GM19193 (cell line): ENCODE measurements at regions not wholly inside any gene's neighbourhood (a gene's known extent, or its start where the extent isn't known, plus 50 kb on each side); places are given as distances from the start of the nearest gene placed in this dataset.

ENCODE experiments used
- POLR2A ChIP-seq: IDR thresholded peaks from 4 replicates; pipeline ENCODE4 v1.6.1; 2011; ENCODE audit not compliant: insufficient read depth, insufficient read length; ENCODE audit errors: extremely low read depth

DNA sequence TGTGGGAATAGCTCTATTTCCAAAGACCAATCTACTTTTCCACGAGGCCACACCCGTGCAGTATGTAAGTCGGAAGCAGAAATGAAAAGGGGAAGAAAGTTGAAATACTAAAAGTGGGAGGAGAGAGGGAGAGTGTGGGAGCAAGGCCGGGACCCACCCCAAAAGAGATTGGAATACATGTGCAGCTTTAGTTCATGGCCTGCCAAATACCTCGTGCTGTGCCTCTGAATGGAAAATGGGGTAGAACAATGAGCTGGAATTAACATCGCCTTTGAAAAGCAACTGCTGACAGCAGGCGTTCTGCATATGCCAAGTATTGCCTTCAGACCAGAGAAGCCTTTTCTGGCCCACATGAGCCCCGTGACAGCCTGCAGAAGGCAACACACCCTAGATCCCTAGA is 155.6 kb downstream of the CD83 start:
- TF ChIP-seq POLR2A: no peak

DNA sequence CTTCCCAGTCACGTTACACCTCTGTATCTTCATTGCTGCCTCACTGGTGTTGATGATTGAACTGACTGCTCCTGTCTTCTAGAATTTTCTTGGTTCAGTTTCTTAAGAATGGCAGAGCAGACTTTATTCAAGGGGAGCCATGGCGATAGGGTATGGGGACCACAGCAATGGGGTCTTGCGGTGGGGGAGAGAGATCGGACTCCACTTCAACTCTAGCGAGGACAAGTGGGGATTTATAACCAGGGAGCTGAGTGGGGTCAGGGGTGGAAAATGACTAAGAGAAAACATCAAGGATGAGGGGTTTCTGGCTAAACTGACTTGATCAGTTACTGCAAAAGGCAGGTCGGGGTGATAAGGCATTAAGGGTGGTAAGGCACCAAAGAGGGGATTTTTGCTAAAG is 156.4 kb downstream of the CD83 start:
- TF ChIP-seq POLR2A: no peak

DNA sequence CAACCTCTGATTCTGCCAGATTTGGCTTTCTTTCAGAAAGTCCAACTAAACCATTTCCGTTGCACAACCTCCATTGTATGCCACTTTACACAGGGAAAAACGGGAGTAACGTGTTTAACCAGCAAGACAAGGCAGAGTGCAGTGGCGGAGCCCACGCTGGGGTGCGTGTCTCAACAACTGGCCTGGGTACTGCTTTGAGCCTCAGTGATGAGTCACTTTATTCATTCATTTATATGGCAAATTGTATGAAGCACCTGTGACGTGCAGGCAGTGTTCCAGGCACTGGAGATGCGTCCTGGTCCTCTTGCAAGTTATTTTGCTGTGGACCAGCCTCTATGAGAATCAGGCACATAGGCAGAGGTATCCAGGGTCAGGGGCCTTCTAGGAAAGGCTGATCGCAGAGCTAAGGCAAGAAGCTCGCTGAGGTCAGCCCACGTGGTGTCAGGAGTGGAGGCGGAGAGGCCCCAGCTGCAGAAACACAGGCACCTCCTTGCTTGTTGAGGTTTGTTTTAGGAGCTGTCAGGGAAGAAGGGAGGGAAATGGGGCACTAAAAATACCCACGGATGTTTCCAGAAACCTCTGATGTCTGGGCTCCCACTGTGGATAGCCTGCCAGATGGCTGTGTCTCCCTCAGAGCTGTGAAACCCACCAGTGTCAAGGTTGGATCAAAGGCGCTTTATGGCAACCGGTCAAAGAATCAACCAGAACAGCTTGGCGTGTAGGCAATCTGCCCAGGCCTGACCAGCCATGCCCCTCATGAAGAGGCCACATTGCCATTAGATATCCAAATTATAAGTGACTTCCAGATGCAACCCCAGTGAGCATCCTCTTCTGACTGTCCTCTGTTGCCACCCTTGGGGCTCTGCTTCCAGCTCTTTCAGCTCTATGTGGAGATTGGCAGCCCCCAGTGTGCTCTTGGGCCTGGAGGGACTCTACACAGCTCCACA is 157.2 kb downstream of the CD83 start:
- no peak for TF ChIP-seq POLR2A

DNA sequence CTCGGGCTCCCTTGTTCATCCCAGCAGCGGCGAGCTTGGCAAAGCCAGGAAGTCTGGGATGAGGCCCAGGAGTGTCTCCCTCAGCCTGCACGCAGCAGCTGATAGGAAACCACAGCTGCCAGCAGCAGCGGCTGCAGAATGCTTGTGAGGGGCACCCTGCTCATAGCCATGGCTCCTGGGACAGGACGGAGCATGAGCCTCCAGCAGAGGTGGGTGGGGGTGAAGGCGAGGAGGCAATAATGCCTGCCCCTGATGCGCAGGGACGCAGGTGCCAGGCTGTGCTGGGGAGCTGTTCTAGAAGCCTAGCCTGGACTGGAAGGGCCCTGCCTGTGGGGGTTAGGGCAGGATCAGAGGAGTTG is 157.9 kb downstream of the CD83 start:
- TF ChIP-seq POLR2A: no peak

DNA sequence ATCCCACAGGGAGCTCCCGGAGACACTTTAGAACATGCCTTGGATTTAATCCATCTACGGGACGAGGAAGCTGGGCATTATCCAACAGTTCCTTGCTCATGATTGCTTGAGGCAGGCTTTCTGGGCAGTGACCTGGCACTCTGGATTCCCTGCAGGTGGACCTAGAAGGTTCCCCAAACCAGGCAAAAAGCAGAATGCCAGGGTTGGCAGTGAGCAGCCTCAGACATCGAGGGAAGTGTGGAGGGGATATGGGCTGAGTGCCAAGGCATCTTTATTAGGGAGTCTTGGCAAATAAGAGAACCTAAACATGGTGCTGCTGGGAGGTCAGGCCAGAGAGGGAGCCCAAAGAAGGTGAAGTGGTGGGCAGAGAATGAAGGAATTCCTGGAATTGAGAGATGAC is 158.5 kb downstream of the CD83 start:
- TF ChIP-seq POLR2A: no peak

DNA sequence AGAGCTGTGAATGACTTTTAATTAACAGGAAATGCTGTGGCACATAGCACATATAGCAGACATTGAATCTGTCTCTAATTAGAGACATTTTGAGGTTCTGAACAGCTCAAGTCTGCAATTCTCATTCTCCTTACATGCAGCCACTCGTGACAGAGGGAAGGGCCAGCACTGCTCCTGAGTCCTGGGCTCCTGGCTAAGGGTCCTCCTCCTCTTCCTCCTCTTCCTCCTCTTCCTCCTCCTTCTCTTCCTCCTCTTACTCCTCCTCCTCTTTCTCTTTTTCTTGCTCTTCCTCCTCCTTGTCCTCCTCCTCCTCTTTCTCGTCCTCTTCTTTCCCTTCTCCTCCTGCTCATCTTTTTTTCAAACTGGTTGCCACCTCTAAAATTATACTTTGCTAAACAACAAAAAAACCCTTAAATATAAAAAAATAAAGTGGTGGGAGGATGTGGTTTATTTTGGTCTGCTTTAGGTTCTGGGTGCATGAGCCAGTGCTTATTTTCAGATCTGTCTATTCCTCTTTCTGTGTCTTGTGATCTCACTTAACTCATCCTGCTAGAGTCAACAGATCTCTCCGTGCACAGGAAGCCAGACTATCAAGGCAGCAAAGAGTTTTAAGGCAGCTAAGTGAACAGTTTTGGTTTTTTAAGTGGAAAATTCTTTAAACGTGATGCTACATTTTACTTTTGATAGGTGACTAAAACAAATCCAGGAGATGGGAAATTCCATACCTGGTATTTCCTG is 159.3 kb downstream of the CD83 start:
- no peak for TF ChIP-seq POLR2A

DNA sequence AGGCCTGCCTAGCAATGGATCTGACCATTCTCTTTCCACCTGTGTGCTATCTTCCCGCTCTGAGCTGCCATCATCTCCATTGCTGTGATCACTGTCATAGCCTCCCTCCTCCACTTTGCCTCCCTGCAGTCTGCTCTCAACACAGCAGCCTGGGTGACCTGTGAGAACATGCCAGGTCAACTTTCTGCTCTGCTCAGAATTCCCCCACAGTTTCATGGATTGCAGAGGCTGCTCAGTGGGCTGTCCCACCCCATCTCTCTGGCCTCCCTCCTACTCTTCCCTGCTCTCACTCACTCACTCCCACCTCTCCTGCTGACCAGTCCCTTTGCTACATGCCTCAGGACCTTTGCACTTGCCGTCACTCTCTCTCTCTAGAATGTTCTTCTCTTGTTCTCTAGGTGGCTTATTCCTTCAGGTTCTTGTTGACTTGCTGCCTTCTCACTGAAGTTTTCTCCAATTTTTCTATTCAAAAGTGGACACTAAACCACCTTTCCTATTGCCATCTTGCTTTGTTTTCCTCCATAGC is 159.9 kb downstream of the CD83 start:
- TF ChIP-seq POLR2A: no peak

DNA sequence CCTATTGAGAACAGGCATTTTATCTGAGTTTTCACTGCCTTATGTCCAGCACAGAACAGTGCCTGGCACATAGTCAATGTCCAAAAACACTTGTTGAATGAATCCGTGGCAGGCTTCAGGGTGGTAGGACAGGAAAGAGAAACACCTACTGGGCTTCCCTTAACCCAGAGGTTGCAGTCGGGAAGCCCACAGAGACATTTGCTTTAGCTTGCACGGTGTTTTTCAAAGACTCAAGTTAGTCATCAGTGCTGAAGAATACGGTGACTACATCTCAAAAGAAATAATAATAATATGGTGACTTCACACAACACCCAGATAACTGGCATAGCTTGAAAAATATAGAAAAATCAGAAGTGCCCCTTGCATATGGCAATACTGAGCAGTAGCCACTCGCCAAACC is 160.4 kb downstream of the CD83 start:
- TF ChIP-seq POLR2A: no peak

DNA sequence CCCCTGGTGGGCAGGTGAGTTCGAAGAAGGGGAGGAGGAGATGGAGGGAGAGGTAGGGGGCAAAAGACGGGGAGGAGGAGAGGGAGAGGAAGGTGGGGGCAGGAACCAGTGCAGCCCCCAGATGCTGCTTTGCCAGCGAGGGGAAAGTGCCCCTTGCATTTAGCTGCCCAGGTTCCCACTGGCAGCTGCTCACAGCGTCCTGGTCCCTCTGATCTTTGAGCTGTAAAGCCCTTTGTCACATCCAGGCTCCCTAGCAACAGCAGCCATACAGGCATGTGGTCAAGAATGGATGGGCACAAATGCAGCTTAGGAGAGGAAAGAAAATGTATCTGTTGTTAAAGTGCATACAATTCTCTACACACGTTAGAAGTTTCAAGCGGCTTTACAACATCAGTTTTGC is 160.9 kb downstream of the CD83 start:
- TF ChIP-seq POLR2A: no peak

DNA sequence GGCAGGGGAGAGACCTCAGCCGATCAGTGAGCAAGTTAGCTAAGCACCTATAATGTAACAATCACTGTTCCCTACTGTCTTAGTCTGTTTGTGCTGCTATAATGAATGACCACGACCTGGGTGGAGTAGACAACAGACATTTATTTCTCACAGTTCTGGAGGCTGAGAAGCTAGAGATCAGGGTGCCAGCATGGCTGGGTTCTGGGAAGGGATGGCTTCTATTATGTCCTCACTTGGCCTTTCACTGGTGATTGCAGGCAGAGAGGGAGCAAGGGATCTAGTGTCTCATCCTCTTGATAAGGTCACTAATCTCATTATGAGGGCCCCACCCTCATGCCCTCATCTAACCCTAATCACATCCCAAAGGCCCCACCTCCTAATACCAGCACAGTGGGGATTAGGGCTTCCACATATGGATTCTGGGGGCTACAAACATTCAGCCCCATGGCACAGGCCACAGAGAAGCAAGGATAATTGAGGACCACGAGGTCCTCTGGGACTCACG is 162.5 kb downstream of the CD83 start:
- no peak for TF ChIP-seq POLR2A

DNA sequence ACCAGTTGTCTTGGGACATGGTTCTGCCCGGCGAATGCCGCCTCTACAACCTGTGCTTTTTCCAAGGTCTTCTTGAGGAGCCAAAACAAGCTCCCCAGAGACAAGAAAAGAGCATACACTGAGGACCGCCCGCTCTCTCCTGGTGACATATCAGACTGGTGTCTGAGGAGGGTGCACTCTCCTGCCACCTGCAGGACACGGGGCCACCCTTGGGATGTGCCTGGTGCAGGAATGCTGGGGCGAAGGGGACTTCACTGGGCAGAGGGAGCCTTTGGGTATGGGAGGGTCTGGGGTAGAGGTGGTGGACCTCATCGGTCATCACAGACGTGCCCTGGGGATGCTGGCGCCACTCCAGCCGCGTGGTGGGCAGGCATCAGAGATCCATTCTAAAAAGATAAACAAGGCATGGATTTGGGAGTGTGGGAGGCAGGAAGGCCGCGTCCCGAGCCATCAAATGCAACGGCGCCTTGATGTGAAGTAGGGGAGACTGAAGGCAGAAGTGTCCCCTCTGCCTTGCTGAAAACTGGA is 163.3 kb downstream of the CD83 start:
- no peak for TF ChIP-seq POLR2A

DNA sequence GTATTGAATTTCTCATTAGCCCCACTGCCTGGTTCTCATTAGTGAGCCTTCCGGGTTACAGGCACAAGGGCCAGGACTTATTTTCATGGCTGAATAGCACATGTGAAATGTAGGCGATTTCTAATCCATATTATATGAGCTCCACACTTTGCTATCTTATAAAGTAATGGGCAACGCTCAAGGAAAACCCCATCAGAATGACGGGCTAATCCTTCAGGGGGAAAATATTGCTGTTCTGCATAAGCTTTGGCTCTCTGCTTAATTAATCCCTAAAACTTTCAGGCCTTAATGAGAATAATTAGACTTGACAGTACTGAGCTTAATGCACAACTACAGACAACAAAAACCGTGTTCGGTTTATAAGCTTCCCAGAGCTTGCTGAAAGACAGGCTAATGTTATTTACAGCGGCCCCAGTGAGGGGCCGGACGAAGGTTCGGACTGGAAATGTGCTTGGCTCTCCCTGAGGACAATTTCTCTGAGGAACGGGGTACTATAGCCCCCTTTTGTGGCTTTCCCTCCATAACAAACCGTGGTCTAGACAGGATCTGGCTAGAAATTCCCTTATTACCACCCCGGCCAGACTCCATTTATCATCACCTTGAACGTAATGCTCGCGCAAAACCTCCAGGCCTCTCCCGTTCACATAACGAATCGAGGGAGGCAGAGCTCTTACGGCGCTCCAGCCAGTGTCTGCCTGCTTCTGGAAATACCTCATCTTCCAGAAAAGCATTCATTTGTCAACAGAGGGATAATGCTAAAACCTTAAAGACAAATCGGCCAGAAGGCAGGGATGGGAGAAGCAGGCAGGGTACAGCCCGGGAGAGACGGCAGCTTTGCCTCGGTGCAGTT is 164.5 kb downstream of the CD83 start:
- TF ChIP-seq POLR2A: no peak

DNA sequence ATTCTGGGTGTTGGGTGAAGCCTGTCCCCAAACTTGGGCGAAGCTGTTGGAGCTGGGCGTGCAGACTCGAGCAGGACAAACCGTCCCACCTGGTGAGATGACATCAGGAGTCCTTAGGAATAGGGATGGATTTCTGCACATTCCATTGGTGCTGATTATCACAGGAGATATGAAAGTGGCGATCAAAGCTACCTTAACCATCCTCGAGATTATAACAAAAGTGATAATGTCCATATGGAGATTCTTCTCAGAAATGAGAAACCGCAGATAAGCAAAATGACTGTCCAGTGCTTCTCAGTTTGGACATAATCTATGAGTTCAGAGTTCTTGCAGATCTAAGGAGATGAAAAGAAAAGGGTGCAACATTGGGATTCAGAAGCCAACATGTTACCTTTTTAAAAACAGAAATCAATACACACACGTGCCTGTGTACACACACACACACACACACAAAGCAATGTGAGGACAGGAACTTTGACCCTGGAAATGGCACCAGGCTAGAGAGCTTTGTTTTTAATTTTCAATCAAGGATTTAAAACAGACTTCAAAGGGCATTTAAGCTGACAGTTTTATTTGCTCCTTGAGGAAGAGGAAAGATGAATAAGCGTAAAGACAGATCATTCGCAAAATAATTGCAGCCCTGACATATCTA is 165.4 kb downstream of the CD83 start:
- TF ChIP-seq POLR2A: no peak
